Loucy (cell line): ENCODE measurements at regions not wholly inside any gene's neighbourhood (a gene's known extent, or its start where the extent isn't known, plus 50 kb on each side); places are given as distances from the start of the nearest gene placed in this dataset.

Source experiments
- H2AFZ ChIP-seq: fragments of 200-600 bp; sonication (generic); 2 replicates; pipeline ENCODE4 v1.6.0; 2016; ENCODE audit warnings: antibody characterized with exemption, mild to moderate bottlenecking, low read length, moderate library complexity
- H3F3A ChIP-seq: fragments of 200-600 bp; 2 replicates; pipeline ENCODE4 v1.6.0; 2016; ENCODE audit warnings: antibody characterized with exemption, low read depth, mild to moderate bottlenecking
- H3K27me3 ChIP-seq: fragments of 200-600 bp; sonication (generic); 2 replicates; pipeline ENCODE4 v1.6.1; 2014; ENCODE audit warnings: low read length, mild to moderate bottlenecking; ENCODE audit not compliant: insufficient read depth, poor library complexity, severe bottlenecking
- H3K36me3 ChIP-seq: fragments of 200-600 bp; sonication (generic); 2 replicates; pipeline ENCODE4 v1.6.1; 2016; ENCODE audit warnings: low read length; ENCODE audit not compliant: insufficient read depth
- H3K4me1 ChIP-seq: fragments of 200-600 bp; sonication (generic); 2 replicates; pipeline ENCODE4 v1.5.1; 2014; ENCODE audit warnings: low read length, mild to moderate bottlenecking; ENCODE audit not compliant: insufficient read depth, poor library complexity, severe bottlenecking
- H3K4me2 ChIP-seq: fragments of 200-600 bp; sonication (generic); 2 replicates; pipeline ENCODE4 v1.6.0; 2014; ENCODE audit warnings: antibody characterized with exemption, low read length, low read depth, mild to moderate bottlenecking; ENCODE audit not compliant: poor library complexity, severe bottlenecking
- H3K4me3 ChIP-seq: fragments of 200-600 bp; sonication (generic); 2 replicates; pipeline ENCODE4 v1.5.1; 2014; ENCODE audit warnings: low read length, mild to moderate bottlenecking, mixed read lengths; ENCODE audit not compliant: poor library complexity, severe bottlenecking
- H3K79me2 ChIP-seq: fragments of 200-600 bp; sonication (generic); 2 replicates; pipeline ENCODE4 v1.6.1; 2014; ENCODE audit warnings: low read length; ENCODE audit not compliant: insufficient read depth
- H3K9ac ChIP-seq: fragments of 200-600 bp; sonication (generic); 2 replicates; pipeline ENCODE4 v1.6.0; 2014; ENCODE audit warnings: mild to moderate bottlenecking, low read depth, low read length, moderate library complexity; ENCODE audit not compliant: poor library complexity, severe bottlenecking
- H3K9me2 ChIP-seq: fragments of 200-600 bp; sonication (generic); replicated peaks from 2 replicates; pipeline ENCODE4 v1.6.1; 2016; ENCODE audit warnings: low read depth, low read length, mixed read lengths
- H3K9me3 ChIP-seq: fragments of 200-600 bp; sonication (generic); 2 replicates; pipeline ENCODE4 v1.6.1; 2014; ENCODE audit warnings: mild to moderate bottlenecking, antibody characterized with exemption, low read length, low read depth; ENCODE audit not compliant: insufficient read depth
- H4K20me1 ChIP-seq: fragments of 200-600 bp; sonication (generic); 2 replicates; pipeline ENCODE4 v1.6.0; 2014; ENCODE audit warnings: antibody characterized with exemption, low read length, mild to moderate bottlenecking; ENCODE audit not compliant: insufficient read depth, poor library complexity, severe bottlenecking
- CTCF ChIP-seq: fragments of 200-600 bp; sonication (generic); conservative IDR thresholded peaks from 2 replicates; pipeline ENCODE4 v1.5.1; 2014; ENCODE audit warnings: mild to moderate bottlenecking, antibody characterized with exemption, low read length
- EZH2phosphoT487 ChIP-seq: fragments of 200-600 bp; IDR thresholded peaks from 2 replicates; pipeline ENCODE4 v1.6.1; 2018; ENCODE audit warnings: antibody characterized with exemption, mild to moderate bottlenecking, moderate library complexity, borderline replicate concordance

- Histone ChIP-seq H3K9ac (no peak overlapping the region), H3K27me3 (no peaks in the 10 kb centered on the region), H3K79me2 (no peaks in the 10 kb centered on the region)
These were observed 195.9 kb upstream of the CDH4 start for GRCh38 chr20:61056116-61056515.

DNA sequence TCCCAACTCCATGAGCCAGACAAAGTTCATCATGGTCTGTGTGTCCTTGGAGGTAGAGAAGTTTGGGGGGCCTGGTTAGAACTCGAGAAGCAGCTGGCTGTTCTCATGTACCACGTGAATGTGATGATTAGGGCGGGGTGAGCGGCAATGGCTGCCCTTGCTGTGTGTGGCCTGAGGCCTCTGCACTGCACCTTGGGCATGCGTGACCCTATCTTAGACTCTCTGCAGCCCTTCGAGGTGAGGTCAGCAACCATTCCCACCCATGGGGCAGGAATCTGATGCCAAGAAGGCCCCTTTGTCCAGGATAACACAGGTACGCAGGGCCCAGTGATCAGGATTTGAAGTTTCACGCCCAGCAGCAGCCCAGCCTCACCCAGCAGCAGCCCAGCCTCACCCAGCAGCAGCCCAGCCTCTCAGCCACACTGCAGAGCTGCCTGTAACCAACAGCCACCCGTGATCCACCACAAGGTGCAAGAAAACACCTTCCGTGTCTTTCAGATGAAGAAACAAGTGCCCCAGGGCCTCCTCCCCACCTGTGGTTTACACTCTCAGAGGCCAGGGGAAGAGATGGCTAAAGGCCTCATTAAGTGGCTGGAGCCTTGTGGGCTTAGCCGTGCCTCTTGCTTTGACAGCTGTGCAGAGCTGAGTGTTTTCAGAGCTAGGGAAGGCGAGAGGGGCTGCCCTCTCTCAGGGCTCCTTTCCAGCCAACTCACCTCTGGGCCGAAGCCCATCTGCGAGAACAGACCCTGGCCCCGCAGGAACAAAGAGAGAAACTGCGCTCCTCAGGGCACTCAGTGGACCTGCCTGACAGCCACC lies 195.2 kb upstream of the CDH4 start:
- H3K4me2 ChIP-seq, result no peak overlapping the region
- no peaks in the 10 kb centered on the region for H3K9me2 ChIP-seq
- H3F3A ChIP-seq, result no peaks in the 10 kb centered on the region
- no peaks in the 10 kb centered on the region for H3K36me3 ChIP-seq
- H3K9ac ChIP-seq, result no peak overlapping the region
- H3K9me3 ChIP-seq, result no peaks in the 10 kb centered on the region
- no peak for TF ChIP-seq EZH2phosphoT487
- no peak for TF ChIP-seq CTCF
- no peaks in the 10 kb centered on the region for H3K4me1 ChIP-seq
- H2AFZ ChIP-seq, result no peak overlapping the region
- no peaks in the 10 kb centered on the region for H3K79me2 ChIP-seq
- H4K20me1 ChIP-seq, result no peaks in the 10 kb centered on the region
- H3K27me3 ChIP-seq, result no peaks in the 10 kb centered on the region
- no peak overlapping the region for H3K4me3 ChIP-seq

More at GRCh38 chr20:61056116-61056515, 195.9 kb upstream of the CDH4 start:
- H4K20me1 ChIP-seq, result no peaks in the 10 kb centered on the region
- no peak overlapping the region for H3K4me2 ChIP-seq
- no peaks in the 10 kb centered on the region for H3F3A ChIP-seq
- no peak overlapping the region for H3K4me3 ChIP-seq
- H3K4me1 ChIP-seq, result no peaks in the 10 kb centered on the region
- H2AFZ ChIP-seq, result no peak overlapping the region
- H3K36me3 ChIP-seq, result no peaks in the 10 kb centered on the region
- no peaks in the 10 kb centered on the region for H3K9me3 ChIP-seq
- no peaks in the 10 kb centered on the region for H3K9me2 ChIP-seq
- no peak for TF ChIP-seq EZH2phosphoT487
- no peak for TF ChIP-seq CTCF

DNA sequence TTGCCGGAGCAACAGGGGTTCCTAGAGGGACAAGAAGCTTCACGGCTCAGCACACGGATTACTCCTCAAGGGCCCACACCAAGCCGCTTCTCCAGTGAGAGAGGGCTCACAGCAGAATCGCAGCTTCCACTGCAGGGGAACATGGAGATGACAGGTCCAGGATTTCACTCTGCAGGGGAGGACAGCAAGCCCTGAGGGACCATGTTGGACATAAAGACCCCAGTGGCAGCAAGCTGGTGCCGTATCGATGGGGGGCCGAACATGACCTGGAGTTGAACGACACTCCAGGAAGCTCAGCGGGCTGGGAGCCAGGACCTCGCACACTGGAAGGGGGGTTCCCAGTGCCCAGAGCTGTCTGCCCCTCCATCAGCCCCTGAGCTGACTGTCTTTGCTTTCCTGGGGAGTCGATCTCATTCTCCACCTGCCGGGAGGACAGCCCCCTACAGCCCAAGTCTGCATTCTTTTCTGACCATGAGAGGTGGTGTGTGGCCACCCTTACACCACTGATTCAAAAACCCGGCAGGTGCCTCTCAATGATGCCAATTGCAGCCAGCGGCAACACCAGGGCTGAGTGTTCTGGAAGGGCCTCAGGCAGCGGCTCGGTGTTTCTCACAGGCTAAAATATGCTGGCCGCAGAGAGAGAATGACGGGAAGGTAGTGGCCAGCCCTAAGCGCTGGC lies 194.5 kb upstream of the CDH4 start:
- no peaks in the 10 kb centered on the region for H3F3A ChIP-seq
- no peak overlapping the region for H3K9ac ChIP-seq
- H3K4me1 ChIP-seq, result no peaks in the 10 kb centered on the region
- H3K9me2 ChIP-seq, result no peaks in the 10 kb centered on the region
- TF ChIP-seq EZH2phosphoT487 (no peak), CTCF (no peak)
- no peaks in the 10 kb centered on the region for H3K9me3 ChIP-seq
- no peak overlapping the region for H3K4me3 ChIP-seq
- H3K27me3 ChIP-seq, result no peaks in the 10 kb centered on the region
- no peak overlapping the region for H3K4me2 ChIP-seq
- no peaks in the 10 kb centered on the region for H3K79me2 ChIP-seq
- H2AFZ ChIP-seq, result no peak overlapping the region
- H3K36me3 ChIP-seq, result no peaks in the 10 kb centered on the region
- H4K20me1 ChIP-seq, result no peaks in the 10 kb centered on the region
